GM12892 (cell line): ENCODE measurements at regions not wholly inside any gene's neighbourhood (a gene's known extent, or its start where the extent isn't known, plus 50 kb on each side); places are given as distances from the start of the nearest gene placed in this dataset.

Experiments used
- POLR2A ChIP-seq: IDR thresholded peaks from 2 replicates; pipeline ENCODE4 v1.6.1; 2011; ENCODE audit warnings: low read depth, low read length, control low read depth
- POLR2AphosphoS5 ChIP-seq: IDR thresholded peaks from 2 replicates; pipeline ENCODE4 v1.6.1; 2011; ENCODE audit warnings: low read depth, low read length, control low read depth
- TAF1 ChIP-seq: IDR thresholded peaks from 2 replicates; pipeline ENCODE4 v1.6.1; 2011; ENCODE audit warnings: low read depth, mild to moderate bottlenecking, control low read depth, low read length, borderline replicate concordance

- TF ChIP-seq POLR2A (no peak), TAF1 (no peak), POLR2AphosphoS5 (no peak)
Measured at GRCh38 chr6:14912226-14912625, 333.6 kb upstream of the JARID2 start.
